HL-60 (cell line): ENCODE measurements at regions not wholly inside any gene's neighbourhood (a gene's known extent, or its start where the extent isn't known, plus 50 kb on each side); places are given as distances from the start of the nearest gene placed in this dataset.

Experiments
- CTCF ChIP-seq: IDR thresholded peaks from one replicate; pipeline ENCODE4 v1.5.1; 2011; ENCODE audit warnings: low read length, control low read depth, inconsistent platforms; ENCODE audit not compliant: insufficient read depth
- GABPA ChIP-seq: IDR thresholded peaks from 2 replicates; pipeline ENCODE4 v1.6.1; 2012; ENCODE audit warnings: low read depth

GRCh38 chr7:33724201-33724600 is 181.1 kb upstream of the BMPER start:
- TF ChIP-seq CTCF (no peak), GABPA (no peak)
